IMR-90 (cell line): ENCODE measurements at regions not wholly inside any gene's neighbourhood (a gene's known extent, or its start where the extent isn't known, plus 50 kb on each side); places are given as distances from the start of the nearest gene placed in this dataset.

Source experiments
- FOS ChIP-seq: fragments of 150-350 bp; IDR thresholded peaks from 2 replicates; pipeline ENCODE4 v1.6.1; 2016; ENCODE audit warnings: low read depth, low read length
- MAFK ChIP-seq: IDR thresholded peaks from 2 replicates; pipeline ENCODE4 v1.6.1; 2012; ENCODE audit warnings: low read depth, low read length, improper control_type of control experiment
- MXI1 ChIP-seq: IDR thresholded peaks from 2 replicates; pipeline ENCODE4 v1.6.1; 2012; ENCODE audit warnings: low read depth, mild to moderate bottlenecking, low read length, moderate library complexity, borderline replicate concordance
- POLR2A ChIP-seq: IDR thresholded peaks from 2 replicates; pipeline ENCODE4 v1.6.1; 2012; ENCODE audit warnings: mild to moderate bottlenecking, low read depth, low read length
- RFX5 ChIP-seq: IDR thresholded peaks from 2 replicates; pipeline ENCODE4 v1.8.0; 2012; ENCODE audit warnings: low read depth, mild to moderate bottlenecking, low read length, moderate library complexity
- SMC3 ChIP-seq: fragments of 150-350 bp; IDR thresholded peaks from 2 replicates; pipeline ENCODE4 v1.6.1; 2016; ENCODE audit warnings: low read depth, mild to moderate bottlenecking, antibody characterized with exemption, low read length, moderate library complexity
- USF2 ChIP-seq: fragments of 150-350 bp; IDR thresholded peaks from 2 replicates; pipeline ENCODE4 v1.6.1; 2017; ENCODE audit warnings: mild to moderate bottlenecking, antibody characterized with exemption, low read length, low read depth
- TF ChIP-seq, protein P1 (sequence below): conservative IDR thresholded peaks from 2 replicates; pipeline ENCODE4 v1.5.1; 2012; ENCODE audit warnings: mild to moderate bottlenecking, low read depth, low read length, improper control_type of control experiment

- TF ChIP-seq, protein P1, sequence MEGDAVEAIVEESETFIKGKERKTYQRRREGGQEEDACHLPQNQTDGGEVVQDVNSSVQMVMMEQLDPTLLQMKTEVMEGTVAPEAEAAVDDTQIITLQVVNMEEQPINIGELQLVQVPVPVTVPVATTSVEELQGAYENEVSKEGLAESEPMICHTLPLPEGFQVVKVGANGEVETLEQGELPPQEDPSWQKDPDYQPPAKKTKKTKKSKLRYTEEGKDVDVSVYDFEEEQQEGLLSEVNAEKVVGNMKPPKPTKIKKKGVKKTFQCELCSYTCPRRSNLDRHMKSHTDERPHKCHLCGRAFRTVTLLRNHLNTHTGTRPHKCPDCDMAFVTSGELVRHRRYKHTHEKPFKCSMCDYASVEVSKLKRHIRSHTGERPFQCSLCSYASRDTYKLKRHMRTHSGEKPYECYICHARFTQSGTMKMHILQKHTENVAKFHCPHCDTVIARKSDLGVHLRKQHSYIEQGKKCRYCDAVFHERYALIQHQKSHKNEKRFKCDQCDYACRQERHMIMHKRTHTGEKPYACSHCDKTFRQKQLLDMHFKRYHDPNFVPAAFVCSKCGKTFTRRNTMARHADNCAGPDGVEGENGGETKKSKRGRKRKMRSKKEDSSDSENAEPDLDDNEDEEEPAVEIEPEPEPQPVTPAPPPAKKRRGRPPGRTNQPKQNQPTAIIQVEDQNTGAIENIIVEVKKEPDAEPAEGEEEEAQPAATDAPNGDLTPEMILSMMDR, result no peak
- TF ChIP-seq POLR2A, result no peak
- TF ChIP-seq USF2, result no peak
- no peak for TF ChIP-seq SMC3
- TF ChIP-seq FOS, result no peak
- no peak for TF ChIP-seq MAFK
- no peak for TF ChIP-seq MXI1
- no peak for TF ChIP-seq RFX5
These were observed 495.6 kb upstream of the C1orf87 start for GRCh38 chr1:60569189-60569588.
